ENCODE measurements at regions not wholly inside any gene's neighbourhood (a gene's known extent, or its start where the extent isn't known, plus 50 kb on each side); places are given as distances from the start of the nearest gene placed in this dataset.

- Mint-ChIP-seq H3K9me3 (peaks cover 0 to 5% (median 0%) of the 10 kb centered on the region in 8 donors), H3K4me1 (no peaks in the 10 kb centered on the region)
Observed at GRCh38 chr12:71300772-71301675, 138.6 kb upstream of the LGR5 start.

GRCh38 chr12:71299541-71300376 lies 139.8 kb upstream of the LGR5 start:
- peaks cover 0 to 3% of the 10 kb centered on the region in 2 donors for H3K27me3 Mint-ChIP-seq
- no peaks in the 10 kb centered on the region for H3K4me1 ChIP-seq (ENCODE audit: insufficient read depth, low read length)
- H3K36me3 Mint-ChIP-seq: no peaks in the 10 kb centered on the region
- DNase-seq: no peak
- no peaks in the 10 kb centered on the region for H3K9me3 ChIP-seq (ENCODE audit: control insufficient read depth in 1 of 2, low read length in 2 of 2)
- ChIA-PET CTCF (ENCODE audit: partially characterized antibody) (no interaction called here), POLR2A (ENCODE audit: partially characterized antibody) (no interaction called here)
- no peak overlapping the region for H3K27ac ChIP-seq (ENCODE audit: low read depth, low read length)
- H3K36me3 ChIP-seq (ENCODE audit: insufficient read depth, low read length): no peaks in the 10 kb centered on the region
- no peaks in the 10 kb centered on the region for H3K4me1 Mint-ChIP-seq
- H3K27me3 ChIP-seq (ENCODE audit: insufficient read depth, low read length): no peaks in the 10 kb centered on the region
- no peak overlapping the region for H3K27ac Mint-ChIP-seq
- no peak overlapping the region for H3K4me3 Mint-ChIP-seq
- intact Hi-C loops (cut with micrococcal nuclease): no loop called here
- no peak overlapping the region for H3K4me3 ChIP-seq (ENCODE audit: low read length in 2 of 2)
- peaks cover 0 to 5% (median 0%) of the 10 kb centered on the region in 8 donors for H3K9me3 Mint-ChIP-seq

More at GRCh38 chr12:71300772-71301675, 138.6 kb upstream of the LGR5 start:
- H3K27me3 Mint-ChIP-seq: peaks cover 0 to 3% of the 10 kb centered on the region in 2 donors
- POLR2A ChIA-PET (ENCODE audit: partially characterized antibody): no interaction called here
- CTCF ChIA-PET (ENCODE audit: partially characterized antibody): no interaction called here
- Histone ChIP-seq H3K36me3 (ENCODE audit: insufficient read depth, low read length) (no peaks in the 10 kb centered on the region), H3K9me3 (ENCODE audit: control insufficient read depth in 1 of 2, low read length in 2 of 2) (no peaks in the 10 kb centered on the region), H3K27me3 (ENCODE audit: insufficient read depth, low read length) (no peaks in the 10 kb centered on the region), H3K4me1 (ENCODE audit: insufficient read depth, low read length) (no peaks in the 10 kb centered on the region), H3K27ac (ENCODE audit: low read depth, low read length) (no peak overlapping the region), H3K4me3 (ENCODE audit: low read length in 2 of 2) (no peak overlapping the region)
- no peak for DNase-seq
- H3K27ac Mint-ChIP-seq: no peak overlapping the region
- H3K36me3 Mint-ChIP-seq: no peaks in the 10 kb centered on the region
- intact Hi-C loops (cut with micrococcal nuclease): no loop called here
- H3K4me3 Mint-ChIP-seq: no peak overlapping the region

GRCh38 chr12:71297930-71298329 lies 140.1 kb upstream of the TSPAN8 start:
- POLR2A ChIA-PET (ENCODE audit: partially characterized antibody): no interaction called here
- no peaks in the 10 kb centered on the region for H3K36me3 Mint-ChIP-seq

DNA sequence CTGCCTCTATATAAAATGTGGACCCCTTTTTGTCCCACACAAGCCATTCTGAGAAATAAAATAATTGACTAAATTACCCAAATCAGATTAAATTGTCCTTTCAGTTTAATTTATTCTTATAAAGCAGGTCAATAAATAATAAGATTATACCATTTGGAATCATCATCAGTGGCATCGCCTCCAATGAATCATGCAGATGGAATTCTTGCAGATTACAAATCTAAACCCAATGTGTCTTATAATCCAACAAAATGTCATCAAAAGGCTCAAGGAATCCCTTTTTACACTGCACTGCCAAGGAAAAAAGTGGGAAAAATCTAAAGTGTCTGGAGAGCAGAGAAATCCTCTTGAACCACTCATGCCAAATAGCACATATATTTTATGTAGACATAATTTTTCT lies 138.2 kb upstream of the TSPAN8 start:
- Histone ChIP-seq H3K27ac (ENCODE audit: low read depth, low read length) (no peak overlapping the region), H3K27me3 (ENCODE audit: insufficient read depth, low read length) (no peaks in the 10 kb centered on the region), H3K36me3 (ENCODE audit: insufficient read depth, low read length) (no peaks in the 10 kb centered on the region), H3K4me3 (ENCODE audit: low read length in 2 of 2) (no peak overlapping the region), H3K4me1 (ENCODE audit: insufficient read depth, low read length) (no peaks in the 10 kb centered on the region), H3K9me3 (ENCODE audit: control insufficient read depth in 1 of 2, low read length in 2 of 2) (no peaks in the 10 kb centered on the region)
- H3K27ac Mint-ChIP-seq: no peak overlapping the region
- DNase-seq: no peak
- ChIA-PET CTCF (ENCODE audit: partially characterized antibody) (no interaction called here), POLR2A (ENCODE audit: partially characterized antibody) (no interaction called here)
- no peaks in the 10 kb centered on the region for H3K36me3 Mint-ChIP-seq
- intact Hi-C loops (cut with micrococcal nuclease): no loop called here
- H3K4me3 Mint-ChIP-seq: no peak overlapping the region
- peaks cover 0 to 3% of the 10 kb centered on the region in 2 donors for H3K27me3 Mint-ChIP-seq
- H3K4me1 Mint-ChIP-seq: no peaks in the 10 kb centered on the region
- H3K9me3 Mint-ChIP-seq: peaks cover 0 to 8% (median 4%) of the 10 kb centered on the region in 8 donors

More at GRCh38 chr12:71297930-71298329, 140.1 kb upstream of the TSPAN8 start:
- CTCF ChIA-PET (ENCODE audit: partially characterized antibody): no interaction called here
- Mint-ChIP-seq H3K4me3 (no peak overlapping the region), H3K27ac (no peak overlapping the region), H3K27me3 (peaks cover 0 to 3% of the 10 kb centered on the region in 2 donors), H3K4me1 (no peaks in the 10 kb centered on the region), H3K9me3 (peaks cover 0 to 5% (median 0%) of the 10 kb centered on the region in 8 donors)
- no peak overlapping the region for H3K4me3 ChIP-seq (ENCODE audit: low read length in 2 of 2)
- H3K9me3 ChIP-seq (ENCODE audit: control insufficient read depth in 1 of 2, low read length in 2 of 2): no peaks in the 10 kb centered on the region
- intact Hi-C loops (cut with micrococcal nuclease): no loop called here
- DNase-seq: no peak
- H3K27me3 ChIP-seq (ENCODE audit: insufficient read depth, low read length): no peaks in the 10 kb centered on the region
- H3K27ac ChIP-seq (ENCODE audit: low read depth, low read length): no peak overlapping the region
- no peaks in the 10 kb centered on the region for H3K4me1 ChIP-seq (ENCODE audit: insufficient read depth, low read length)
- no peaks in the 10 kb centered on the region for H3K36me3 ChIP-seq (ENCODE audit: insufficient read depth, low read length)

DNA sequence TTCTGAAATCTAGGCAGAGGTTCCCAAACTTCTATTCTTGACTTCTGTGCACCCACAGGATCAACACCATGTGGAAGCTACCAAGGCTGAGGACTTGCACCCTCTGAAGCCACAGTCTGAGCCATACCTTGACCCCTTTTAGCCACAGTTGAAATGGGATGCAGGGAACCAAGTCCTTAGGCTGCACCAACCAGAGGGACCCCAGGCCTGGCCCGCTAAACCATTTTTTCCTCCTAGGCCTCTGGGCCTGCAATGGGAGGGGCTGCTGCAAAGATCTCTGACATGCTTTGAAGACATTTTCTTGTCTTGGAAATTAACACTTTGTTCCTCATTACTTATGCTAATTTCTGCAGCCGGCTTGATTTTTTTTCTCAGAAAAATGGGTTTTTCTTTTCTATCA lies 133.9 kb upstream of the TSPAN8 start:
- intact Hi-C loops (cut with micrococcal nuclease): no loop called here
- Histone ChIP-seq H3K4me1 (ENCODE audit: insufficient read depth, low read length) (no peaks in the 10 kb centered on the region), H3K27me3 (ENCODE audit: insufficient read depth, low read length) (no peaks in the 10 kb centered on the region), H3K4me3 (ENCODE audit: low read length in 2 of 2) (no peak overlapping the region), H3K36me3 (ENCODE audit: insufficient read depth, low read length) (no peaks in the 10 kb centered on the region), H3K9me3 (ENCODE audit: control insufficient read depth in 1 of 2, low read length in 2 of 2) (no peaks in the 10 kb centered on the region), H3K27ac (ENCODE audit: low read depth, low read length) (no peak overlapping the region)
- H3K27me3 Mint-ChIP-seq: no peaks in the 10 kb centered on the region
- H3K4me1 Mint-ChIP-seq: no peaks in the 10 kb centered on the region
- no peak overlapping the region for H3K27ac Mint-ChIP-seq
- H3K4me3 Mint-ChIP-seq: no peak overlapping the region
- no peak for DNase-seq
- H3K36me3 Mint-ChIP-seq: no peaks in the 10 kb centered on the region
- POLR2A ChIA-PET (ENCODE audit: partially characterized antibody): no interaction called here
- peaks cover 0 to 13% (median 7%) of the 10 kb centered on the region in 8 donors for H3K9me3 Mint-ChIP-seq
- CTCF ChIA-PET (ENCODE audit: partially characterized antibody): no interaction called here

GRCh38 chr12:71283883-71284282 lies 126.1 kb upstream of the TSPAN8 start:
- no peak overlapping the region for H3K4me3 Mint-ChIP-seq
- peaks cover 0 to 3% (median 0%) of the 10 kb centered on the region in 8 donors for H3K9me3 Mint-ChIP-seq
- H3K27ac Mint-ChIP-seq: no peak overlapping the region
- CTCF ChIA-PET (ENCODE audit: partially characterized antibody): no interaction called here
- no peaks in the 10 kb centered on the region for H3K9me3 ChIP-seq (ENCODE audit: control insufficient read depth in 1 of 2, low read length in 2 of 2)
- no peaks in the 10 kb centered on the region for H3K36me3 Mint-ChIP-seq
- no peaks in the 10 kb centered on the region for H3K4me1 ChIP-seq (ENCODE audit: insufficient read depth, low read length)
- no peak overlapping the region for H3K27ac ChIP-seq (ENCODE audit: low read depth, low read length)
- no peaks in the 10 kb centered on the region for H3K27me3 Mint-ChIP-seq
- no peaks in the 10 kb centered on the region for H3K27me3 ChIP-seq (ENCODE audit: insufficient read depth, low read length)
- no peak overlapping the region for H3K4me3 ChIP-seq (ENCODE audit: low read length in 2 of 2)
- H3K4me1 Mint-ChIP-seq: no peaks in the 10 kb centered on the region
- POLR2A ChIA-PET (ENCODE audit: partially characterized antibody): no interaction called here
- intact Hi-C loops (cut with micrococcal nuclease): no loop called here
- H3K36me3 ChIP-seq (ENCODE audit: insufficient read depth, low read length): no peaks in the 10 kb centered on the region
- no peak for DNase-seq

GRCh38 chr12:71282925-71283324 lies 125.1 kb upstream of the TSPAN8 start:
- H3K9me3 Mint-ChIP-seq: peaks cover 0 to 3% (median 0%) of the 10 kb centered on the region in 8 donors
- Histone ChIP-seq H3K4me1 (ENCODE audit: insufficient read depth, low read length) (no peaks in the 10 kb centered on the region), H3K36me3 (ENCODE audit: insufficient read depth, low read length) (no peaks in the 10 kb centered on the region), H3K27me3 (ENCODE audit: insufficient read depth, low read length) (no peaks in the 10 kb centered on the region), H3K9me3 (ENCODE audit: control insufficient read depth in 1 of 2, low read length in 2 of 2) (no peaks in the 10 kb centered on the region), H3K4me3 (ENCODE audit: low read length in 2 of 2) (no peak overlapping the region), H3K27ac (ENCODE audit: low read depth, low read length) (no peak overlapping the region)
- no peaks in the 10 kb centered on the region for H3K36me3 Mint-ChIP-seq
- no peak overlapping the region for H3K27ac Mint-ChIP-seq
- no peak overlapping the region for H3K4me3 Mint-ChIP-seq
- POLR2A ChIA-PET (ENCODE audit: partially characterized antibody): no interaction called here
- DNase-seq: no peak
- H3K4me1 Mint-ChIP-seq: no peaks in the 10 kb centered on the region
- CTCF ChIA-PET (ENCODE audit: partially characterized antibody): no interaction called here
- H3K27me3 Mint-ChIP-seq: no peaks in the 10 kb centered on the region
- intact Hi-C loops (cut with micrococcal nuclease): no loop called here

All from CD4-positive, alpha-beta memory T cell (primary cell).